LNCAP (cell line): ENCODE measurements at regions not wholly inside any gene's neighbourhood (a gene's known extent, or its start where the extent isn't known, plus 50 kb on each side); places are given as distances from the start of the nearest gene placed in this dataset.

Source experiments
- CTCF ChIP-seq: fragments of 450-650 bp; IDR thresholded peaks from 2 replicates; pipeline ENCODE4 v1.5.1; 2017; ENCODE audit warnings: mild to moderate bottlenecking

GRCh38 chr5:163248333-163248732, 189.1 kb upstream of the CCNG1 start:
- TF ChIP-seq CTCF: no peak

- no peak for TF ChIP-seq CTCF
Observed at GRCh38 chr5:163248871-163249270, 188.5 kb upstream of the CCNG1 start.

- TF ChIP-seq CTCF: no peak
Observed at GRCh38 chr5:163252950-163253349, 184.4 kb upstream of the CCNG1 start.

- no peak for TF ChIP-seq CTCF
Observed at GRCh38 chr5:163259495-163259894, 177.9 kb upstream of the CCNG1 start.

GRCh38 chr5:163260471-163260870, 176.9 kb upstream of the CCNG1 start:
- no peak for TF ChIP-seq CTCF

GRCh38 chr5:163260961-163261360, 176.4 kb upstream of the CCNG1 start:
- no peak for TF ChIP-seq CTCF

- TF ChIP-seq CTCF: no peak
Observed at GRCh38 chr5:163261647-163262269, 175.6 kb upstream of the CCNG1 start.

- TF ChIP-seq CTCF: peak; percentile 39; the same call in 1 of the 2 replicates
Observed at GRCh38 chr5:163269624-163270023, 167.8 kb upstream of the CCNG1 start.
